GM21528 (cell line): ENCODE measurements at regions not wholly inside any gene's neighbourhood (a gene's known extent, or its start where the extent isn't known, plus 50 kb on each side); places are given as distances from the start of the nearest gene placed in this dataset.

Source experiments
- ATAC-seq: cut with Tn5 transposase; IDR thresholded peaks from one replicate; pipeline ENCODE4 v1.9.1; 2021; ENCODE audit warnings: mild to moderate bottlenecking, moderate library complexity; ENCODE audit not compliant: unreplicated experiment, low FRiP score

DNA sequence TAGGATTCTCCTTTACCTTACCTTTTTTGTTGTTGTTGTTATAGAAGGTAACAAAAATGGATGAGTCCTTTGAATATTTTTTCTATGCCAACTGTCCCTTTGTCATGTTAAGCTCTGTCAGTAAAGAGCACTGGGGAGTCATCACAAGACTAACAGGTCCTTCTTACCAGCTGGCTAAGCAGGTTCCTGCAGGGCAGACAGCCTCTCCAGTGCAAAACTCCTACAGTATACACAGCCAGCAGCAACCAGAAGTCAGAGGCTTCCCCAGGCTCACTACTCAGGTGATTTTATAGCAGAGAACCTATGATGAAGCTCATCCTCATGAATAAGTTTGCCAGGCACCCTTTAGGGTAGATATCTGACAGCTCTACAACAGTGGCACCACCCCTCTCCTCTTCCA lies 271.1 kb downstream of the RERGL start:
- ATAC-seq, result no peak

- no peak for ATAC-seq
Measured at GRCh38 chr12:17810399-17810798, 279.6 kb downstream of the RERGL start.

GRCh38 chr12:17809206-17809605 lies 280.8 kb downstream of the RERGL start:
- ATAC-seq, result no peak

DNA sequence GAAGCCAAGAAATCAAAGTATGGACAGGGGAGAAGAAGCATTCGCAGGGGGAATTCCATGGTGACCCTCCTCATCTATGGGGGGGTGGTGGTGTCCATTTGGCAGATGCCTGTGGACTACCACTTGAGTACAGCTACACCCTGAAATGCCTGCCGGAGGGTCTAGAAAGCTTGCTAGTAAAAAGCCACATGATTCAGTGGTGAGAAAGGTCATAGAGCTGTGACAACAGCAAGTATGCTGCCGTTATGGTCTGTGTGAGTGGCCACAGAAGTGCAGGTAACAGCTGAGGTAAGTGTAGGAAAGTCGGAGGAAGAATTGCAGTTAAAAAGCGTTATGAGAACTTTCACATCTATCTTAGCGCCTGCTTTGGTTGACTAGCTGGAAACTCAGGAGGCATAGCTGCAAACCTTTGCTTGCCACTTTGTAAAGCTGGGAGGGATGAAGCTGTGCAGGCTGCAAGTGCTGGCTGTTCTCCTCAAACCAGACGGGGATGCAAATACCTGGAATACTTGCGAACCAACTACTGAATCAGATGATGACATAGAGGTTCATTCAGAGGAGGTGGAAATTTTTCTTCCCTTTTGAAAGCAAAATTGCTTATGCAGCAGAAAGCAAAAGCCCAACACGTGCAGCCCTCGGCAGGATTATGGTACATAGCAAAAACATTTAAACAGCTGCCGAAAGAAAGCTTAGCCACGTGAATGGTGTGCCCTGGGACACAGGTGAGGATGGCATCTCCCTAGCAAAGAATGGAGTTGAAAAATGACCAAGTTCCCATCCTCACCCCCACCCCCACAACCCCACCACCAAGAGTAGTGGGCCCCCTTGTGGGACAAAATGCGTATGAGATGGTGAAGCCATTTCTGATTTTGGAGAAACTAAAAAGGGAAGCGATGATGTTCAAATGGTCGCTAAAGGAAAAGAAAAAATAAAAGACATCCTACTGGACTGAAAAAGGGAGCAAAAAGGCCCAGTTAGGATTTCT lies 287.0 kb downstream of the RERGL start:
- ATAC-seq, result no peak

GRCh38 chr12:17793854-17794253 lies 296.1 kb downstream of the RERGL start:
- no peak for ATAC-seq

DNA sequence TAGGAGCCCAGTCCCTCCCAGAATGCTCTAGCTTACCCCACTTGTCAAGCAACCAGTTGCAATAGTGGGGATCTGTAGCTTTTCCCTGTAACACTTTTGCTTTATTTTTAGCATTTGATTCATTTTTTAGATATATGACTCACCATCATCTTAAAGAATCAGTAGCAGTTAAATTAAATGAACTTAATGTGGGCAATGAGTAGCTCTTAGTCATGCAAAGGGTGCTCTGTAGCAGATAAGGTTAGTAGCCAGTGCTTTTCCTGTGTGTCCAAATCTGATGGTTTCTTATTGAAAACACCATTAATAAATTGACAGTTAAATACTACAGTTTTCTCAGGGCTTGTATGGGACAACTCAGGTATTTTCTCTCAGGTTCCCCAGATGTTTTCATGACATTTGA lies 311.8 kb downstream of the RERGL start:
- no peak for ATAC-seq

DNA sequence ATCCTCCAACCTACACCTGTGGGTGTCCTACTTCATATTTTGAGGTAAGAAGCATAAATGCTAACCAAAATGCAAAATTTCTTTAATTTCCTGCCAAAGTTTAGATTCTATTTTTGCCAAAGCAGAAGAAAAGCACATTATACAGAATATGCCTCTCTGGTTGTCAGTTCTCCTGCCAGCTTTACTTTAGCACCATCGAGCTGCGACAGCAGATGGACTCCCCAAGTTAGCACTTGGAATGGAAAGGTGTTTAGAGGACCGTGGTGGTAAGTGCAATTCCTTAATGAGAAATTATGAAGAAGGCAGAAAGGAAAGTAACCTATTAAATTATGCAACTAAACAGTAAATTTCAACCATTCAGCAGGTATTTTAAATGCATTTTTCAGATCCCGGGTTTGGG lies 326.6 kb downstream of the RERGL start:
- ATAC-seq, result no peak

GRCh38 chr12:17759982-17760381 lies 330.0 kb downstream of the RERGL start:
- no peak for ATAC-seq
